ENCODE measurements at regions not wholly inside any gene's neighbourhood (a gene's known extent, or its start where the extent isn't known, plus 50 kb on each side); places are given as distances from the start of the nearest gene placed in this dataset.

DNA sequence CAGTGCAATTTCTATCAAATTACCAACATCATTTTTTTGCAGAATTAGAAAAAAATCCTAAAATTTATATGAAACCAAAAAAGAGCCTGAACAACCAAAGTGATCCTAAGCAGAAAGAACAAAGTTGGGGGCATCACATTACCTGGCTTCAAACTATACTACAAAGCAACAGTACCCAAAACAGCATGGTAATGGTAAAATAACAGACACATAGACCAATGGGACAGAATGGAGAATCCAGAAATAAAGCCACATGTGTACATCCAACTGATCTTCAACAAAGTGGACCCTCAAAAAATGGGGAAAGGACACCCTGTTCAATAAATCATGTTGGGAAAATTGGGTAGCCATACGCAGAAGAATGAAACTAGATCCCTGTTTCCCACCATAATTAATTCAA, 245.7 kb upstream of the CTAGE1 start:
- Histone ChIP-seq H3K4me2 (ENCODE audit: low read depth, low read length, poor library complexity, severe bottlenecking) (no peak overlapping the region), H3F3A (ENCODE audit: low read depth) (no peaks in the 10 kb centered on the region), H3K4me1 (ENCODE audit: insufficient read depth, low read length, poor library complexity, severe bottlenecking) (no peaks in the 10 kb centered on the region), H3K9me2 (replicated peaks; ENCODE audit: low read depth, low read length) (no peaks in the 10 kb centered on the region), H3K27me3 (ENCODE audit: insufficient read depth, low read length, poor library complexity, severe bottlenecking) (no peaks in the 10 kb centered on the region), H4K20me1 (ENCODE audit: insufficient read depth, low read length, poor library complexity, severe bottlenecking) (no peaks in the 10 kb centered on the region), H3K4me3 (ENCODE audit: low read length, poor library complexity, severe bottlenecking) (no peak overlapping the region), H3K79me2 (ENCODE audit: insufficient read depth, low read length) (no peaks in the 10 kb centered on the region), H2AFZ (ENCODE audit: low read length) (no peak overlapping the region), H3K9ac (ENCODE audit: low read depth, low read length, poor library complexity, severe bottlenecking) (no peak overlapping the region), H3K9me3 (ENCODE audit: insufficient read depth, low read depth, low read length) (0 out of 2 replicates have a peak, but pooled peaks cover 6% of the 10 kb centered on the region), H3K36me3 (ENCODE audit: insufficient read depth, low read length) (no peaks in the 10 kb centered on the region)
- TF ChIP-seq EZH2phosphoT487 (IDR thresholded peaks at IDR 0.05; ENCODE audit: borderline replicate concordance), result no peak
- TF ChIP-seq, protein P1, sequence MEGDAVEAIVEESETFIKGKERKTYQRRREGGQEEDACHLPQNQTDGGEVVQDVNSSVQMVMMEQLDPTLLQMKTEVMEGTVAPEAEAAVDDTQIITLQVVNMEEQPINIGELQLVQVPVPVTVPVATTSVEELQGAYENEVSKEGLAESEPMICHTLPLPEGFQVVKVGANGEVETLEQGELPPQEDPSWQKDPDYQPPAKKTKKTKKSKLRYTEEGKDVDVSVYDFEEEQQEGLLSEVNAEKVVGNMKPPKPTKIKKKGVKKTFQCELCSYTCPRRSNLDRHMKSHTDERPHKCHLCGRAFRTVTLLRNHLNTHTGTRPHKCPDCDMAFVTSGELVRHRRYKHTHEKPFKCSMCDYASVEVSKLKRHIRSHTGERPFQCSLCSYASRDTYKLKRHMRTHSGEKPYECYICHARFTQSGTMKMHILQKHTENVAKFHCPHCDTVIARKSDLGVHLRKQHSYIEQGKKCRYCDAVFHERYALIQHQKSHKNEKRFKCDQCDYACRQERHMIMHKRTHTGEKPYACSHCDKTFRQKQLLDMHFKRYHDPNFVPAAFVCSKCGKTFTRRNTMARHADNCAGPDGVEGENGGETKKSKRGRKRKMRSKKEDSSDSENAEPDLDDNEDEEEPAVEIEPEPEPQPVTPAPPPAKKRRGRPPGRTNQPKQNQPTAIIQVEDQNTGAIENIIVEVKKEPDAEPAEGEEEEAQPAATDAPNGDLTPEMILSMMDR (conservative IDR thresholded peaks at IDR 0.05; ENCODE audit: low read length), result no peak

DNA sequence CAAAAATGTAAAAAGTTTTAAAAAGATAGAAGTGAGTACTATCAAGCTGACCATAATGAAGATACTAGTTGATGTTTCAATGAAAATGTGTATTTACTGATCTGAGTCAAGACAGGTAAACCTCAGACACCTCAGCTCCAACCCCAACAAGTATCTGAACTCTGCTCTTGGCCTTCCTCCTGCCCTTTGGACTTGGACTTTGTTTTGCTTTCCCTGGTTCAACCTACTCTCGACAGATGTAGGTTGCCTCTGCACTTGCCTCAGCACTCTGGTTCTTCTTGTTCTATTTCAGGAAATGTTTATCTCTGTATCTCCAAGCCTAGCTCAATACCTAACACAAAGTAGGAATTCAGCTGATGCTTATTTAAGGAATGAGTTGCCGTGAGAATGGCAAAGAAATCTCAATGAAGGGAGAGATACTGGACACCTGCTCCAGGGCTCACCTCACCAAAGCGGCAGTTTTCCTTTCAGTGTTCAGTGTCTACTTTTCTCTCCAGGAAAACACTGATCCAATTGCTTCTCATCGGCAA, 248.8 kb upstream of the CTAGE1 start:
- TF ChIP-seq, protein P1 (conservative IDR thresholded peaks at IDR 0.05; ENCODE audit: low read length), result no peak
- no peak for TF ChIP-seq EZH2phosphoT487 (IDR thresholded peaks at IDR 0.05; ENCODE audit: borderline replicate concordance)
- H3K4me2 ChIP-seq (ENCODE audit: low read depth, low read length, poor library complexity, severe bottlenecking), result no peak overlapping the region
- H3K9ac ChIP-seq (ENCODE audit: low read depth, low read length, poor library complexity, severe bottlenecking), result no peak overlapping the region
- H3K4me1 ChIP-seq (ENCODE audit: insufficient read depth, low read length, poor library complexity, severe bottlenecking), result no peaks in the 10 kb centered on the region
- no peaks in the 10 kb centered on the region for H3K36me3 ChIP-seq (ENCODE audit: insufficient read depth, low read length)
- no peaks in the 10 kb centered on the region for H3K79me2 ChIP-seq (ENCODE audit: insufficient read depth, low read length)
- no peaks in the 10 kb centered on the region for H3F3A ChIP-seq (ENCODE audit: low read depth)
- H2AFZ ChIP-seq (ENCODE audit: low read length), result no peak overlapping the region
- no peaks in the 10 kb centered on the region for H4K20me1 ChIP-seq (ENCODE audit: insufficient read depth, low read length, poor library complexity, severe bottlenecking)
- H3K27me3 ChIP-seq (ENCODE audit: insufficient read depth, low read length, poor library complexity, severe bottlenecking), result no peaks in the 10 kb centered on the region
- 0 out of 2 replicates have a peak, but pooled peaks cover 6% of the 10 kb centered on the region for H3K9me3 ChIP-seq (ENCODE audit: insufficient read depth, low read depth, low read length)
- H3K4me3 ChIP-seq (ENCODE audit: low read length, poor library complexity, severe bottlenecking), result no peak overlapping the region
- H3K9me2 ChIP-seq (replicated peaks; ENCODE audit: low read depth, low read length), result no peaks in the 10 kb centered on the region

DNA sequence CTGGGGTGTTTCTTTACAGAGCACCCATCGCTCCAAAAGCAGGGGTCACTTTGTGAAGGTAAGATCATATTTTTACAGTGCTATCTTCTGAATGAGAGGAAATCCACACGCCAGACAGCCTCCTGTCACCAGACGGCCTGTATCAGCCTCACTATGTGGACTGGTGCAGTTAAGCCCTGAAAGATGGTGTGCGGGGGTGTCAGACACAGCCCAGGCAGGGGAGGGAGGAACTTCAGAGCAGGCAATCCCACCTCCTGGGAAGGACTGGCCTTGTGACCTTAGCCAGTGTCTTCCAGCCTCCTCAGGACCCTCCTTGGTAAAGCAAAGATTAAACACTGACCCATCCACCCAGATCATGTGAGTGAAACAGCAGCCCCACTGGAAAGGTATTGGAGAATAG, 249.4 kb upstream of the CTAGE1 start:
- TF ChIP-seq, protein P1 (conservative IDR thresholded peaks at IDR 0.05; ENCODE audit: low read length), result no peak
- TF ChIP-seq EZH2phosphoT487 (IDR thresholded peaks at IDR 0.05; ENCODE audit: borderline replicate concordance), result no peak
- Histone ChIP-seq H3K4me1 (ENCODE audit: insufficient read depth, low read length, poor library complexity, severe bottlenecking) (no peaks in the 10 kb centered on the region), H3K4me3 (ENCODE audit: low read length, poor library complexity, severe bottlenecking) (no peak overlapping the region), H3K9me3 (ENCODE audit: insufficient read depth, low read depth, low read length) (0 out of 2 replicates have a peak, but pooled peaks cover 6% of the 10 kb centered on the region), H3F3A (ENCODE audit: low read depth) (no peaks in the 10 kb centered on the region), H3K9me2 (replicated peaks; ENCODE audit: low read depth, low read length) (no peaks in the 10 kb centered on the region), H3K4me2 (ENCODE audit: low read depth, low read length, poor library complexity, severe bottlenecking) (no peak overlapping the region), H3K27me3 (ENCODE audit: insufficient read depth, low read length, poor library complexity, severe bottlenecking) (no peaks in the 10 kb centered on the region), H3K79me2 (ENCODE audit: insufficient read depth, low read length) (no peaks in the 10 kb centered on the region), H2AFZ (ENCODE audit: low read length) (no peak overlapping the region), H3K36me3 (ENCODE audit: insufficient read depth, low read length) (no peaks in the 10 kb centered on the region), H4K20me1 (ENCODE audit: insufficient read depth, low read length, poor library complexity, severe bottlenecking) (no peaks in the 10 kb centered on the region), H3K9ac (ENCODE audit: low read depth, low read length, poor library complexity, severe bottlenecking) (no peak overlapping the region)
